ENCODE measurements at regions not wholly inside any gene's neighbourhood (a gene's known extent, or its start where the extent isn't known, plus 50 kb on each side); places are given as distances from the start of the nearest gene placed in this dataset.
A peak's percentile ranks its signal among the peaks of the same experiment; 100 is the strongest.

GRCh38 chr10:78919181-78919966 is 149.4 kb upstream of the ZMIZ1 start:
- H2AFZ ChIP-seq (ENCODE audit: low read length), result no peak overlapping the region
- peaks cover 2% of the 10 kb centered on the region for H3K4me1 ChIP-seq (ENCODE audit: control insufficient read depth, extremely low read depth, insufficient read depth, low read length)
- H3K27me3 ChIP-seq (ENCODE audit: control insufficient read depth, insufficient read depth, low read length), result peaks cover 8% of the 10 kb centered on the region
- no peak overlapping the region for H3K4me3 ChIP-seq (replicated peaks in 1 of 4; ENCODE audit: control extremely low read depth in 1 of 4, insufficient read depth in 1 of 4, low read depth in 3 of 4, low read length in 4 of 4)
- H3K9me3 ChIP-seq (ENCODE audit: control insufficient read depth, insufficient read depth, low read depth, low read length), result no peaks in the 10 kb centered on the region
- no peaks in the 10 kb centered on the region for H3K79me2 ChIP-seq (ENCODE audit: control insufficient read depth, insufficient read depth, low read length)
- no peak for DNase-seq (ENCODE audit: low read depth in 2 of 2)
- no peaks in the 10 kb centered on the region for H3K36me3 ChIP-seq (ENCODE audit: control insufficient read depth, insufficient read depth, low read length)
- H3K27ac ChIP-seq (ENCODE audit: insufficient read depth, low read length), result no peak overlapping the region
- no peak overlapping the region for H3K9ac ChIP-seq (ENCODE audit: insufficient read depth, low read length)
- H3K4me2 ChIP-seq (ENCODE audit: extremely low read depth, insufficient read depth, low read length), result no peak overlapping the region
- TF ChIP-seq CTCF (conservative IDR thresholded peaks at IDR 0.05 in 1 of 2, IDR thresholded peaks at IDR 0.05 in 1 of 2; ENCODE audit: low read depth in 1 of 2, low read length in 2 of 2), result no peak
- TF ChIP-seq EZH2 (IDR thresholded peaks at IDR 0.05; ENCODE audit: low read length, missing control alignments), result peak; percentile 32
- no peaks in the 10 kb centered on the region for H4K20me1 ChIP-seq (ENCODE audit: control insufficient read depth, extremely low read depth, insufficient read depth, low read length)

DNA sequence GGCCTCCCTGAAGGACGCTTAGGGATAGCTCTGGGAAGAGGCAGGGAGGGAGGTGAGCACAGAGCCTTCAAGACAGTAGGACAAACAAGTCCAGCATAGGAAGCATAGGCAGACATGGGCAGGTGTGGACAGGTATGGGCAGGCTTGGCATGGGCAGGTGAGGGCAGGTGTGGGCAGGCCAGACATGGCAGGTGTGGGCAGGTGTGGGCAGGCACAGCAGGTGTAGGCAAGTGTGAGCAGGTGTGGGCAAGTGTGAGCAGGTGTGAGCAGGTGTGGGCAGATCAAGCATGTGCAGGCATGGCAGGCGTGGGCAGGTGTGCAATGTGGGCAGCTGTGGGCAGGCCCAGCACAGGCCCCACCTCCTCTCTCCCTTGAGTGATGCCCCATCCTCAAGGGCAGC is 148.8 kb upstream of the ZMIZ1 start:
- Histone ChIP-seq H3K9me3 (ENCODE audit: control insufficient read depth, insufficient read depth, low read depth, low read length) (no peaks in the 10 kb centered on the region), H3K27ac (ENCODE audit: insufficient read depth, low read length) (no peak overlapping the region), H2AFZ (ENCODE audit: low read length) (no peak overlapping the region), H3K4me3 (replicated peaks in 1 of 4; ENCODE audit: control extremely low read depth in 1 of 4, insufficient read depth in 1 of 4, low read depth in 3 of 4, low read length in 4 of 4) (no peak overlapping the region), H3K79me2 (ENCODE audit: control insufficient read depth, insufficient read depth, low read length) (no peaks in the 10 kb centered on the region), H4K20me1 (ENCODE audit: control insufficient read depth, extremely low read depth, insufficient read depth, low read length) (no peaks in the 10 kb centered on the region), H3K4me2 (ENCODE audit: extremely low read depth, insufficient read depth, low read length) (no peak overlapping the region), H3K27me3 (ENCODE audit: control insufficient read depth, insufficient read depth, low read length) (peaks cover 8% of the 10 kb centered on the region), H3K4me1 (ENCODE audit: control insufficient read depth, extremely low read depth, insufficient read depth, low read length) (peaks cover 3% of the 10 kb centered on the region), H3K36me3 (ENCODE audit: control insufficient read depth, insufficient read depth, low read length) (no peaks in the 10 kb centered on the region), H3K9ac (ENCODE audit: insufficient read depth, low read length) (no peak overlapping the region)
- DNase-seq (ENCODE audit: low read depth in 2 of 2), result no peak
- TF ChIP-seq EZH2 (IDR thresholded peaks at IDR 0.05; ENCODE audit: low read length, missing control alignments) (no peak), CTCF (conservative IDR thresholded peaks at IDR 0.05 in 1 of 2, IDR thresholded peaks at IDR 0.05 in 1 of 2; ENCODE audit: low read depth in 1 of 2, low read length in 2 of 2) (no peak)

DNA sequence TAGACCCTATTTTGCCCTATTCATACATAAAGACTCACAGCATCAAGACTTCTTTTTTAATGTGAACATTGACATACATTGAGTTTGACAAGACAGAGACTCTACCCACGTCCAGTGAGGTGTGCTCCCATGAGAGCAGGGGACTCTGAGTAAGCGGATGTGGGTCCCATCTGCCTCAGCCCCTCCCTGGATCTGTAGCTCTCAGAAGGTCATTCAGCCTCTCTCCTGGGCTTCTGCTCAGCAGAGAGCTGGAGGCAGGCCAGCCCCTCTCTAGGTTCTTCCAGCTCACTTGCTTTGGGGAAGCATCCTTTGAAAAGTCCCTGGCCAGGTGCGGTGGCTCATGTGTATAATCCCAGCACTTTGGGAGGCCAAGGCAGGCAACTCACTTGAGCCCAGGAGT is 146.9 kb upstream of the ZMIZ1 start:
- no peak overlapping the region for H3K27ac ChIP-seq (ENCODE audit: insufficient read depth, low read length)
- TF ChIP-seq CTCF (conservative IDR thresholded peaks at IDR 0.05 in 1 of 2, IDR thresholded peaks at IDR 0.05 in 1 of 2; ENCODE audit: low read depth in 1 of 2, low read length in 2 of 2) (no peak), EZH2 (IDR thresholded peaks at IDR 0.05; ENCODE audit: low read length, missing control alignments) (no peak)
- H3K4me1 ChIP-seq (ENCODE audit: control insufficient read depth, extremely low read depth, insufficient read depth, low read length), result peaks cover 12% of the 10 kb centered on the region
- peaks cover 8% of the 10 kb centered on the region for H3K27me3 ChIP-seq (ENCODE audit: control insufficient read depth, insufficient read depth, low read length)
- H3K4me2 ChIP-seq (ENCODE audit: extremely low read depth, insufficient read depth, low read length), result no peak overlapping the region
- no peaks in the 10 kb centered on the region for H3K79me2 ChIP-seq (ENCODE audit: control insufficient read depth, insufficient read depth, low read length)
- no peak overlapping the region for H2AFZ ChIP-seq (ENCODE audit: low read length)
- DNase-seq (ENCODE audit: low read depth in 2 of 2), result no peak
- no peak overlapping the region for H3K4me3 ChIP-seq (replicated peaks in 1 of 4; ENCODE audit: control extremely low read depth in 1 of 4, insufficient read depth in 1 of 4, low read depth in 3 of 4, low read length in 4 of 4)
- H3K9me3 ChIP-seq (ENCODE audit: control insufficient read depth, insufficient read depth, low read depth, low read length), result no peaks in the 10 kb centered on the region
- H4K20me1 ChIP-seq (ENCODE audit: control insufficient read depth, extremely low read depth, insufficient read depth, low read length), result no peaks in the 10 kb centered on the region
- H3K36me3 ChIP-seq (ENCODE audit: control insufficient read depth, insufficient read depth, low read length), result no peaks in the 10 kb centered on the region
- no peak overlapping the region for H3K9ac ChIP-seq (ENCODE audit: insufficient read depth, low read length)
